SK-N-SH treated with all-trans-retinoic acid at 6 μM for 48 hours (cell line): ENCODE measurements at regions not wholly inside any gene's neighbourhood (a gene's known extent, or its start where the extent isn't known, plus 50 kb on each side); places are given as distances from the start of the nearest gene placed in this dataset.

Source experiments
- ATAC-seq: fragments of 200-7000 bp; cut with Tn5 transposase; 3 replicates; pipeline ENCODE4 v1.9.1; 2020; ENCODE audit warnings: mild to moderate bottlenecking, moderate library complexity
- ARNTL ChIP-seq: fragments of 450-650 bp; formaldehyde crosslinking; IDR thresholded peaks from 2 replicates; pipeline ENCODE4 v1.5.0; 2020; ENCODE audit warnings: low read depth, mild to moderate bottlenecking, moderate library complexity, borderline replicate concordance
- BACH2 ChIP-seq: fragments of 250-450 bp; sonication (Bioruptor Pico); IDR thresholded peaks from 2 replicates; pipeline ENCODE4 v1.9.0; 2021; ENCODE audit warnings: mild to moderate bottlenecking, borderline replicate concordance
- CSDC2 ChIP-seq: fragments of 250-450 bp; sonication (Bioruptor Pico); IDR thresholded peaks from 2 replicates; pipeline ENCODE4 v1.5.0; 2020; ENCODE audit warnings: mild to moderate bottlenecking, moderate library complexity
- ESRRG ChIP-seq: fragments of 250-450 bp; sonication (Bioruptor Pico); IDR thresholded peaks from 2 replicates; pipeline ENCODE4 v1.6.1; 2021; ENCODE audit warnings: mild to moderate bottlenecking
- GLIS3 ChIP-seq: fragments of 250-450 bp; sonication (Bioruptor Pico); IDR thresholded peaks from 2 replicates; pipeline ENCODE4 v1.5.0; 2020; ENCODE audit warnings: mild to moderate bottlenecking, moderate library complexity
- ISL1 ChIP-seq: fragments of 250-450 bp; sonication (Bioruptor Pico); IDR thresholded peaks from 2 replicates; pipeline ENCODE4 v2.1.2; 2022; ENCODE audit warnings: mild to moderate bottlenecking, moderate library complexity
- OSR1 ChIP-seq: fragments of 250-450 bp; sonication (Bioruptor Pico); IDR thresholded peaks from 2 replicates; pipeline ENCODE4 v1.8.0; 2022; ENCODE audit warnings: moderate library complexity, mild to moderate bottlenecking, inconsistent platforms
- PPARA ChIP-seq: fragments of 250-450 bp; sonication (Bioruptor Pico); IDR thresholded peaks from 2 replicates; pipeline ENCODE4 v1.5.0; 2020; ENCODE audit warnings: mild to moderate bottlenecking, borderline replicate concordance
- RARB ChIP-seq: fragments of 250-450 bp; sonication (Bioruptor Pico); IDR thresholded peaks from 2 replicates; pipeline ENCODE4 v1.8.0; 2021; ENCODE audit warnings: mild to moderate bottlenecking, moderate library complexity
- SNAI2 ChIP-seq: fragments of 250-450 bp; sonication (Bioruptor Pico); IDR thresholded peaks from 2 replicates; pipeline ENCODE4 v1.5.0; 2020; ENCODE audit warnings: mild to moderate bottlenecking, moderate library complexity
- TCF4 ChIP-seq: fragments of 250-450 bp; sonication (Bioruptor Pico); IDR thresholded peaks from 2 replicates; pipeline ENCODE4 v1.8.0; 2021; ENCODE audit warnings: mild to moderate bottlenecking, moderate library complexity, borderline replicate concordance
- TOX ChIP-seq: fragments of 250-450 bp; sonication (Bioruptor Pico); IDR thresholded peaks from 2 replicates; pipeline ENCODE4 v1.8.0; 2021; ENCODE audit warnings: mild to moderate bottlenecking, moderate library complexity, borderline replicate concordance
- ZC3H10 ChIP-seq: fragments of 250-450 bp; sonication (Bioruptor Pico); IDR thresholded peaks from 2 replicates; pipeline ENCODE4 v1.5.1; 2021; ENCODE audit warnings: mild to moderate bottlenecking, moderate library complexity
- ZFP3 ChIP-seq: fragments of 250-450 bp; sonication (Bioruptor Pico); IDR thresholded peaks from 2 replicates; pipeline ENCODE4 v1.5.0; 2020; ENCODE audit warnings: mild to moderate bottlenecking, moderate library complexity
- ZFP30 ChIP-seq: fragments of 450-650 bp; formaldehyde crosslinking; IDR thresholded peaks from 2 replicates; pipeline ENCODE4 v1.5.0; 2022; ENCODE audit warnings: mild to moderate bottlenecking, moderate library complexity
- ZNF565 ChIP-seq: fragments of 450-650 bp; formaldehyde crosslinking; conservative IDR thresholded peaks from 2 replicates; pipeline ENCODE4 v1.5.0; 2020; ENCODE audit warnings: low read depth, mild to moderate bottlenecking, moderate library complexity
- TF ChIP-seq, protein P1 (sequence below): fragments of 250-450 bp; sonication (Bioruptor Pico); IDR thresholded peaks from 2 replicates; pipeline ENCODE4 v1.8.0; 2021; ENCODE audit warnings: low read depth, mild to moderate bottlenecking, moderate library complexity, borderline replicate concordance
- TF ChIP-seq, protein P2 (sequence below): fragments of 250-450 bp; sonication (Bioruptor Pico); IDR thresholded peaks from 2 replicates; pipeline ENCODE4 v1.8.0; 2020; ENCODE audit warnings: mild to moderate bottlenecking, moderate library complexity, borderline replicate concordance
- TF ChIP-seq, protein P3 (sequence below): fragments of 250-450 bp; sonication (Bioruptor Pico); IDR thresholded peaks from 2 replicates; pipeline ENCODE4 v1.5.1; 2020; ENCODE audit warnings: low read depth, mild to moderate bottlenecking, moderate library complexity

DNA sequence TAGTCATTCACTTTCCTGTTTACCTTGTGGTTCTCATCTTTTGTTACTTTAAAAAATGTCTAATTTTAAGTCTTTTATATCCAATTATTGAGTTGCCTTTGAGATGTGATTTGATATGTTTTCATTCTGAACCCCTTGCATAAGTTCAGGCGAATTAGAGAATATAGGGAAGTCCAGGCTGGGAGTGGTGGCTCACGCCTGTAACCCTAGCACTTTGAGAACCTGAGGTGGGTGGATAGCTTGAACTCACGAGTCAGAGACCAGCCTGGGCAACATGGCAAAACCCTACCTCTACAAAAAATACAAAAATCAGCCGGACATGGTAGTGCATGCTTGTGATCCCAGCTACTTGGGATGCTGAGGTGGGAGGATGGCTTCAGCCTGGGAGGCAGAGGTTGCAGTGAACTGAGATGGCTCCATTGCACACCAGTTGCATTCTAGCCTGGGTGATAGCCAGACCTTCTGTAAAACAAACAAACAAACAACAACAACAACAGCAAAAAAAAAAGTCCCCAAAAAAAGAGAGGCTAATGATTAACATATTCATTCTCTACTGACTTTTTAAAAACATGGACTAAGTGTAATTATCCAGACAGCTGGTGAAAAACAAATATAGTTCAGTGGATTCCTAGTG, 451.1 kb upstream of the RGS6 start:
- TF ChIP-seq ARNTL (CRISPR knock-in tag) (no peak), RARB (CRISPR knock-in tag) (no peak), ZFP3 (CRISPR knock-in tag) (no peak), BACH2 (no peak), PPARA (CRISPR knock-in tag) (no peak), SNAI2 (no peak)
- TF ChIP-seq, protein P1, sequence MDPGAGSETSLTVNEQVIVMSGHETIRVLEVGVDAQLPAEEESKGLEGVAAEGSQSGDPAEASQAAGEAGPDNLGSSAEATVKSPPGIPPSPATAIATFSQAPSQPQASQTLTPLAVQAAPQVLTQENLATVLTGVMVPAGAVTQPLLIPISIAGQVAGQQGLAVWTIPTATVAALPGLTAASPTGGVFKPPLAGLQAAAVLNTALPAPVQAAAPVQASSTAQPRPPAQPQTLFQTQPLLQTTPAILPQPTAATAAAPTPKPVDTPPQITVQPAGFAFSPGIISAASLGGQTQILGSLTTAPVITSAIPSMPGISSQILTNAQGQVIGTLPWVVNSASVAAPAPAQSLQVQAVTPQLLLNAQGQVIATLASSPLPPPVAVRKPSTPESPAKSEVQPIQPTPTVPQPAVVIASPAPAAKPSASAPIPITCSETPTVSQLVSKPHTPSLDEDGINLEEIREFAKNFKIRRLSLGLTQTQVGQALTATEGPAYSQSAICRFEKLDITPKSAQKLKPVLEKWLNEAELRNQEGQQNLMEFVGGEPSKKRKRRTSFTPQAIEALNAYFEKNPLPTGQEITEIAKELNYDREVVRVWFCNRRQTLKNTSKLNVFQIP = no peak
- no peak for ATAC-seq

DNA sequence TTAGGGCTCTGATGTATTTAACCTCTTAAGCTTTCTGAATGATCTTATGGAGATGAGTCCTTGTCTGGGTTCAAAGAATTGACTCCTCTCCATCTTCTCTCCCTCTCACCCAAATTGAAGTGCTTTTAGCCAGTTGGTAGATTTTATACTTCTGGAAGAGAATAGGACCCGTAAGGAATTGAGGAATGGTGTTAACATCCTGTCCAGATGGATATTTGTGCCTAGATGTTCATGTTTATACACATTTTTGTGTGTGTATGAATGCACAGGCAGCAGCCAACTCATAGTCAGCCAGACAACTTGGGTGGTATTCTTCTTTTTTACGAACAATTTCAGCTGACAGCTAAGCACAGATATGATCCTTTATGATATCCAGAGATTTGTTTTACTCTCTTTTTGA, 449.6 kb upstream of the RGS6 start:
- ATAC-seq = no peak
- TF ChIP-seq ZNF565 (CRISPR knock-in tag) (no peak), OSR1 (CRISPR knock-in tag) (no peak), RARB (CRISPR knock-in tag) (no peak), TOX (CRISPR knock-in tag) (no peak), CSDC2 (CRISPR knock-in tag) (no peak), ZFP30 (CRISPR knock-in tag) (no peak)
- TF ChIP-seq, protein P2, sequence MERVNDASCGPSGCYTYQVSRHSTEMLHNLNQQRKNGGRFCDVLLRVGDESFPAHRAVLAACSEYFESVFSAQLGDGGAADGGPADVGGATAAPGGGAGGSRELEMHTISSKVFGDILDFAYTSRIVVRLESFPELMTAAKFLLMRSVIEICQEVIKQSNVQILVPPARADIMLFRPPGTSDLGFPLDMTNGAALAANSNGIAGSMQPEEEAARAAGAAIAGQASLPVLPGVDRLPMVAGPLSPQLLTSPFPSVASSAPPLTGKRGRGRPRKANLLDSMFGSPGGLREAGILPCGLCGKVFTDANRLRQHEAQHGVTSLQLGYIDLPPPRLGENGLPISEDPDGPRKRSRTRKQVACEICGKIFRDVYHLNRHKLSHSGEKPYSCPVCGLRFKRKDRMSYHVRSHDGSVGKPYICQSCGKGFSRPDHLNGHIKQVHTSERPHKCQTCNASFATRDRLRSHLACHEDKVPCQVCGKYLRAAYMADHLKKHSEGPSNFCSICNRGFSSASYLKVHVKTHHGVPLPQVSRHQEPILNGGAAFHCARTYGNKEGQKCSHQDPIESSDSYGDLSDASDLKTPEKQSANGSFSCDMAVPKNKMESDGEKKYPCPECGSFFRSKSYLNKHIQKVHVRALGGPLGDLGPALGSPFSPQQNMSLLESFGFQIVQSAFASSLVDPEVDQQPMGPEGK (CRISPR knock-in tag) = no peak

GRCh38 chr14:71483154-71483553, 449.1 kb upstream of the RGS6 start:
- ATAC-seq = no peak
- no peak for TF ChIP-seq RARB (CRISPR knock-in tag)
- TF ChIP-seq ISL1 = no peak
- no peak for TF ChIP-seq ARNTL (CRISPR knock-in tag)
- no peak for TF ChIP-seq PPARA (CRISPR knock-in tag)
- no peak for TF ChIP-seq OSR1 (CRISPR knock-in tag)
- no peak for TF ChIP-seq TOX (CRISPR knock-in tag)
- TF ChIP-seq TCF4 (CRISPR knock-in tag) = no peak
- TF ChIP-seq ZNF565 (CRISPR knock-in tag) = no peak
- TF ChIP-seq ZFP30 (CRISPR knock-in tag) = no peak
- TF ChIP-seq, protein P1 = no peak
- TF ChIP-seq, protein P3, sequence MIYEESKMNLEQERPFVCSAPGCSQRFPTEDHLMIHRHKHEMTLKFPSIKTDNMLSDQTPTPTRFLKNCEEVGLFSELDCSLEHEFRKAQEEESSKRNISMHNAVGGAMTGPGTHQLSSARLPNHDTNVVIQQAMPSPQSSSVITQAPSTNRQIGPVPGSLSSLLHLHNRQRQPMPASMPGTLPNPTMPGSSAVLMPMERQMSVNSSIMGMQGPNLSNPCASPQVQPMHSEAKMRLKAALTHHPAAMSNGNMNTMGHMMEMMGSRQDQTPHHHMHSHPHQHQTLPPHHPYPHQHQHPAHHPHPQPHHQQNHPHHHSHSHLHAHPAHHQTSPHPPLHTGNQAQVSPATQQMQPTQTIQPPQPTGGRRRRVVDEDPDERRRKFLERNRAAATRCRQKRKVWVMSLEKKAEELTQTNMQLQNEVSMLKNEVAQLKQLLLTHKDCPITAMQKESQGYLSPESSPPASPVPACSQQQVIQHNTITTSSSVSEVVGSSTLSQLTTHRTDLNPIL (CRISPR knock-in tag) = no peak
- no peak for TF ChIP-seq ZC3H10
- TF ChIP-seq, all 23 proteins: peak for 0

DNA sequence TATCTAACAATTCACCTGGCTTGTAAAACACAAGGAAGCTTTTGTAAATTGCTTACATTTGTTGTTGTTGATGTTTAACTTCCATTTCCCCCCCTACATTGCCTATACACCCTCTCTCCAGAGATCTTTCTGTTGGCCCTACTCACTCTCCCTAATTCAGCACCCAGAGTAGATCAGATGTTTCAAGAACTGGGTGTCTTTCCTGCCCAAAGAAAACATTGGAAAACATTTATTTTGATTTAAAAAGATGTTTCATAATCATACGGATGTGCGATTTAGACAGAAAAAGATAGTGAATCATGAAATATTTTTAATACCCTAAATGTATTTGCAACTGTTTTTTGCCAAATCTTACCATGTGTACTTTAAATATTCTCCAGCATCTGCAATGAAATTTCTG, 446.4 kb upstream of the RGS6 start:
- TF ChIP-seq RARB (CRISPR knock-in tag) = no peak
- no peak for TF ChIP-seq ZNF565 (CRISPR knock-in tag)
- no peak for TF ChIP-seq OSR1 (CRISPR knock-in tag)
- no peak for TF ChIP-seq ARNTL (CRISPR knock-in tag)
- TF ChIP-seq GLIS3 = no peak
- TF ChIP-seq ISL1 = no peak
- TF ChIP-seq ZFP3 (CRISPR knock-in tag) = no peak
- no peak for TF ChIP-seq ESRRG
- TF ChIP-seq TCF4 (CRISPR knock-in tag) = no peak
- no peak for TF ChIP-seq PPARA (CRISPR knock-in tag)
- no peak for TF ChIP-seq SNAI2
- TF ChIP-seq ZFP30 (CRISPR knock-in tag) = no peak
- no peak for TF ChIP-seq BACH2
- no peak for TF ChIP-seq ZC3H10
- TF ChIP-seq, protein P1 = no peak
- TF ChIP-seq, all 23 proteins: peak for 0
- ATAC-seq = no peak
